Activated CD4-positive, alpha-beta T cell treated with anti-CD3 and anti-CD28 coated beads, Interleukin-10, Interleukin-2, amounts not matched to agents 100 ng/mL and 50 ng/mL, durations not matched to agents 16 hours and 8 hours (primary cell): ENCODE measurements at regions not wholly inside any gene's neighbourhood (a gene's known extent, or its start where the extent isn't known, plus 50 kb on each side); places are given as distances from the start of the nearest gene placed in this dataset.
"Not testable (repeated sequence)": the region's sequence is repeated elsewhere in the genome, so short reads cannot be mapped to it uniquely, and the experiment has no call there.

Experiments
- DNase-seq: peaks from one replicate; pipeline ENCODE4 v3.0.0-alpha.2; 2020

DNA sequence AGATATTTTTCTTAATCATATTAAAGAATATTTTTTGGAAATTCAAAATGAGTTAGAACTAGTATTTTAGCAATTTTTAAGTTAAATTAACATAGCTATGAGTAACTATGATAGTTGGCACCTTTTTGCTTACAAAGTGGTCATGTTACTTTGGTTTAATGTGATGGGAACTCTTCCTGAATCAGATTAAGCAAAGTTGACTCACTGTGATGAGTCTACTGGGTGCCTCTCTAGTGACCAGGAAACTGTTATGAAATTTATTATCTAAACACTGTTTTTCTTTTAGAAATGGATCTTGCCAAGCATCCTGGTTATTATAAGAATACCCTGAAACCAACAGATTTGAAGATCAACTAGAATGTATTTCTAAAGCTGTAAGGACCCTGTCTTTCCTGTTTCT, 985.8 kb downstream of the TRAM1L1 start:
- no peak for DNase-seq

DNA sequence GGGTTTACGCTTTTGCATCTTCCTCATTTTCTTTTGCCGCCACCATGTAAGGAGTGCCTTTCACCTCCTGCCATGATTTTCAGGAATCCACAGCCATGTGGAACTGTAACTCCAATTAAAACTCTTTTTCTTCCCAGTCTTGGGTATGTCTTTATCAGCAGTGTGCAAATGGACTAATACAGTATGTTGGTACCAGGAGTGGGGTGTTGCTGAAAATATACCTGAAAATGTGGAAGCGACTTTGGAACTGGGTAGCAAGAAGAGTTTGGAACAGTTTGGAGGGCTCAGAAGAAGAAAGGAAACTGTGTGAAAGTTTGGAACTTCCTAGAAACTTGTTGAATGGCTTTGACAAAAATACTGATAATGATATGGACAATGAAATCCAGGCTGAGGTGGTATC, 983.9 kb upstream of the NDST4 start:
- DNase-seq: not testable (repeated sequence)

DNA sequence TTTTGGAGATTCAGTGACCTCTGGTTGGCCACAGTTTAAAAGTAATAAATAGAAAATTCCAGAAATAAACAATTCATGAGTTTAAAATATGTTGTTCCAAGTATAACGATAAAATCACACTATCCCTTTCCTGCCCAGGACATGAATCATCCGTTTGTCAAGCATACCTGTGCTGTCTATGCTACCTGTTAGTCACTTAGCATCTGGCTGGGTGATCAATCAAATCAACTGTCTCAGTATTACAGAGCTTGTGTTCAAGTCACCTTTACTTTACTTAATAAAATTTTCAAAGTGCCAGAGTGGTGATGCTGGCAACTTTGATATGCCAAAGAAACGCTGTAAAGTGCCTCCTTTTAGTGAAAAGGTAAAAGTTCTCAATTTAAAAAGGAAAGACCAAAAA, 979.5 kb upstream of the NDST4 start:
- no peak for DNase-seq

DNA sequence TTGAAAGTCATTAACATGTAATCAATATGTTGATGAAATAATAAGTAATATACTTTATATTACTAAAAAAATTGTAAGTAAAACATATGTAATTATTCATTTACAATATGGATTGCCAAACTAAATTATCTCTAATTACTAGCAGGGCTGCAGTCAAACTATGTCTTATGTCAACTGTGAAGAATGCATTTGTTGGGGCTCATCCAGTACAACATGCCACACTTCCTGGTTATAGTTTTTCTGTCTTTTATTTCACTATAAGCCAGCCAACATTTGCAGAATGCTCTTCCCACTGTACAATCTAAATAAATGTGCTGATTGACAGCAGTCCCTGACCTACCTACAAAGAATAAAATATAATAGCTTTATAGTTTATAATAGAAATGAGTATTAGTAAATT, 975.4 kb upstream of the NDST4 start:
- no peak for DNase-seq

DNA sequence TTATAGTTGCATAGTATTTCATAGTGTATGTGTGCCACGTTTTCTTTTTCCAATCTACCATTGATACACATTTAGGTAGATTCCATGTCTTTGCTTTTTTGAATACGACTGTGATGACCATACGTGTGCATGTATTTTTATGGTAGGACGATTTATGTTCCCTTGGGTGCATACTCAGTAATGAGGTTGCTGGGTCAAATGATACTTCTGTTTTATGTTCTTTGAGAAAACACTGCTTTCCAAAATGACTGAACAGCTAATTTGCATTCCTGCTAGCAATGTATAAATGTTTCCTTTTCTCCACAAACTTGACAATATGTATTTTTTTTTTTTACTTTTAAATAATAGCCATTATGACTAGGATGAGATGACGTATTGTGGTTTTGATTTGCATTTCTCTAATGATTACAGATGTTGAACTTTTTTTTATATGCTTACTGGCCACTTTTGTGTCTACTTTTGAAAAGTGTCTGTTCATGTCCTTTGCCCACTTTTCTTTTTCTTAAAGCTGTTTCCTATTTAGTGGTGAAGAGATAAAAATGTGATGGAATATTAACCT, 969.5 kb upstream of the NDST4 start:
- DNase-seq: no peak

DNA sequence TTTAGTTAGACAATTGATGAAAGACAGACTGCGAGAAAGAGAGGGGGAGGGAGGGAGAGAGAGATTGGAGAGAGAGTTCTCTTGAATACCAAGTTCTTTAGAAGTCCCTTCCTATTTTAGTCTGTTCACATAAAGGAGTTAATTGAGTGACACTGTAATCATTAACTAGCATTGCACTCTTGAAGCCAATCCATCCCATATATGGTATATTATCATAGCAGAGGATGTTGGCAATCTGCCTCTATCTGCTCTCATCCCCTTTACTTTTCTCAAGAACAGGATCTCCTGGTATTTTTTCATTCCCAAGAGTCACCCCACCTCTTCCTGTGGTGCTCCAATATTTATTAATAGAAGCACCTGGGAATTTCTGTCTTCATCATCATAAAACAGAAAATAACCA, 959.6 kb upstream of the NDST4 start:
- DNase-seq: no peak

DNA sequence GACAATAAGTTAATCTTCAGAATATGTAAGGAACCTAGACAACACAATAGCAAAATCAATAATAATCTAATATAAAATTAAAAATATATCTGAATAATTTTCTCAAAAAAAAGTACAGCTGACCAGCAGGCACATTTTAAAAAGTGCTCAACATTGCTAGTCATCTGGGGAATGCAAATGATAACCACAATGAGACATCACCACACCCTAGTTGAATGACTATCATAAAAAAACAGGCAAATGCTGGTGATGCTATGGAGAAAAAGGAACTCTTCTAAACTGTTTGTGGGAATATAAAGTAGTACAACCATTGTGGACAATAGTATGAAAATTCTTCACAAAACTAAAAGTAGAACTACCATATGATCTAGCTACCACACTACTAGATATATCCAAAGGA, 956.9 kb upstream of the NDST4 start:
- DNase-seq: no peak

DNA sequence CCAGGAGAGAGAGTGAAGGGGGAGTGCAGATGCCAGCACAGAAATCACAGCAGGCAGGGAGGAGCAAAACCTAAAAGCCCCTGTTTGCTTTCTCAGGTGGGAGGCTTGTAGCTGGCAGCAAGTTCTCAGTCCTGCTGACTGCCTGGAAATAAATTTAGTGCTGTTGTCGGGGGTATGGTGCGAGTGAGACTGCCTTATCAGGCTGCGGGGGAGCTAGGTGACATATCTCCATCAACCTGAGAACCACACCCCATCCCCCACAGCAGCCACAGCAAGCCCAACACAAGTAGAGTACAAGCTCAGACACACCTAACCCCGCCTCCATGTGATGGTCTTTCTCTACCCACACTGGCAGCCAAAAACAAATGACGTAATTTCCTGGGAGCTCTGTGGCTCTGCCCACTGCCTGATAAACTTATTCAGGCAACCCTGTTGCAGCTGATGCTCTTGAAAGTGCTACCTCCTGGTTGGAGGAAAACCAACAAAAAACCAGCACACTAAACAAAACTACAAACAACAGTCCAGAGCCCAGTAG, 953.4 kb upstream of the NDST4 start:
- no peak for DNase-seq

DNA sequence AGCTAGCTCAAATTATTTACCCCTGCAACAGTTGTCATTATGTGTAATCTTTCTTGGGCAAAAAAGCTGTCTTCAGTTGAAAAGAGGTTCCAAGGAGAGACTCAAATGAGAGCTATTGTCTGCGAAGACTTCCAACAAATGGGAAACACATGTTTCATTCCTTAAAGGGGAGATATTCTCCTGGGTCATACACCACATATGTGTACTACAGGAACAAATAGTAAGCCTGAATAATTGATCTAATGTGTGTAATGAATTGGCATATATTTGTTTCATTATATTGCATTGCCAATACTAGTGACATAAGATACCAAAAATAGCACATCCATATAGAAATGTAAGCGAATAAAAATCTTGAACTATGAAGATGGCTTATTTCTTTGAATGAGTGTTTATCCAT, 950.9 kb upstream of the NDST4 start:
- no peak for DNase-seq

DNA sequence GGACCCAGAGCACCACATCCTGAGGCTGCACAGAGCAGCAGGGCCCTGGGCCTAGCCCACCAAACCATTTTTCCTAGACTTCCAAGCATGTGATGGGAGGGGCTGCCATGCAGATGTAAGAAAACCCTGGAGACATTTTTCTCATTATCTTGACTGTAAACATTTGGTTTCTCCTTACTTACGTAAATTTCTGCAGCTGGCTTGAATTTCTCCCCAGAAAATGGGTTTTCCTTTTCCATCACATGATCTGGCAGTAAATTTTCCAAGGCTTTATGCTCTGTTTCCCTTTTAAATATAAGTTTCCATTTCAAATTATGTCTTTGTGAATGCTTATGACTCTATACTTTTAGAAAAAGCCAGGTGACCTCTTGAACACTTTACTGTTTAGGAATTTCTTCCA, 945.9 kb upstream of the NDST4 start:
- no peak for DNase-seq

DNA sequence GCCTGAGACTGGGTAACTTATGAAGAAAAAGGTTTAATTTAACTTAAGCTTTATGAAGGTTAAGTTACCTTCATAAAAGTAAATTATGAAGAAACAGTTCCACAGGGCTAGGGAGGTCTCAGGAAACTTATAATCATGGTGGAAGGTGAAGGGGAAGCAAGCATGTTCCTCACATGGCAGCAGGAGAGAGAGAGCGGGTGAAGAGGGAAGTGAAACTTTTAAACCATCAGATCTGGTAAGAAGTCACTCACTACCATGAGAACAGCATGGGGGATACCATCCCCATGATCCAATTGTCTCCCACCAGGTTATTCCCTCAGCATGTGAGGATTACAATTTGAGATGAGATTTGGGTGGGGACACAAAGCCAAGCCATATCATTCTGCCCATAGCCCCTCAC, 944.7 kb upstream of the NDST4 start:
- no peak for DNase-seq

DNA sequence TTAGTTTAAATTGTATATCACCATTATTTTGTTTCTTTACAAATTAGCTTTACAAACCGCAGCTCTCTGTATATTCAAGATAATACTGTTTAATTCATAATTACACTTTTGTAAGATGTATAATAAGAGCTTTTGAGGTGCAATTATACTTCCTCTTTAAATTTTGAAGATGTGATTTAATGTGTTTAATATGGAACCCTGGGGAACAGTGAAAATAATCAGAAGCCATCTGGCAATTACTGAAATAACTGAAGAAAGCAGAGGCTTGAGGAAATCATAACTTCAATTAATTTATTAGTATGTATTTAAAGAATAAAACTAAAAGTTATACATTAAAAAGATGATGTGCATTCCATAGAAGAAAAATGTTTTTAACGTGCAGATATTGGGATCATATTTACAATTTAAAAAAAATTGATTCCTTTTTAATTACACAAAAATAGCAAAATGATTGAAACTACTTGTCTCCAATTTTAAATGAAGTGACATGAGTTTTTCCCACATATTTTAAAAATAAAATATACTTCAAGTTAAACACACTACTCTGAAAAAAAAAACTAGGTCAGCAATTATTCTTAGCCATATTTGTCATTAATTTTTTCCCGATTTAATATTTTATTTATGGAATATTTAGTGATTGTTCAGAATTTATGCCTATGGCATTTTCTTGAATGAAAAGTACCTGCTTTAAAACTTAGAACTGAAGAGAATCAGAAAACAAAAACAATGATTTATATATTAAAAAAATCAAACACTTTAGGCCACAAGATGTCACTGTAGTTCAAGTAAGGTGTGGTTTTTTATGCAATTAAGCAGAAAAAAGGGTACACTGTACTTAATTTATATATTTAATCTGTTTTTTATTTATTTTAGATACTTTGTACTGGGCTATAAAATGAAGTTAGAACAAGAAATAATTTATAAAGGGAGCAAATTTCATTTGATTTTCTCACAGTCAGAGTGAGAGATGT, 942.7 kb upstream of the NDST4 start:
- DNase-seq: no peak

DNA sequence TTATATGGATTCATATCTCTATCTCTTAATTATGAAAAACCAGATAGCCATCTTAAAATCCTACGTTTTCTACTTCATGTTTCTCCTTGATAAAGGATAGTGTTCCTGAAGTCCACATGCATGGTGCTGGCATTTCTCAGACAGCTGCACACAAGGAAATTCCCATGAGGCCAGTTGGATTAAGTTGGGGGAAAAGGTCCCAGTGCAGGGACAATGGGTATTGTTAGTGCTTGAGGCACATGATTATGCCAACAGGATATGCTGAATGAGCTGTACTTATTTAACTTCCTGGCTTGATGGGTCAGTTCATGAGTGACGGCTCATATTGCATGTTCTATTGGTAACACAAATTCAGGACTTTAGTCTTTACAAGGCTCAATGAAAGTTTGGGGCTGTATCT, 913.9 kb upstream of the NDST4 start:
- DNase-seq: no peak

DNA sequence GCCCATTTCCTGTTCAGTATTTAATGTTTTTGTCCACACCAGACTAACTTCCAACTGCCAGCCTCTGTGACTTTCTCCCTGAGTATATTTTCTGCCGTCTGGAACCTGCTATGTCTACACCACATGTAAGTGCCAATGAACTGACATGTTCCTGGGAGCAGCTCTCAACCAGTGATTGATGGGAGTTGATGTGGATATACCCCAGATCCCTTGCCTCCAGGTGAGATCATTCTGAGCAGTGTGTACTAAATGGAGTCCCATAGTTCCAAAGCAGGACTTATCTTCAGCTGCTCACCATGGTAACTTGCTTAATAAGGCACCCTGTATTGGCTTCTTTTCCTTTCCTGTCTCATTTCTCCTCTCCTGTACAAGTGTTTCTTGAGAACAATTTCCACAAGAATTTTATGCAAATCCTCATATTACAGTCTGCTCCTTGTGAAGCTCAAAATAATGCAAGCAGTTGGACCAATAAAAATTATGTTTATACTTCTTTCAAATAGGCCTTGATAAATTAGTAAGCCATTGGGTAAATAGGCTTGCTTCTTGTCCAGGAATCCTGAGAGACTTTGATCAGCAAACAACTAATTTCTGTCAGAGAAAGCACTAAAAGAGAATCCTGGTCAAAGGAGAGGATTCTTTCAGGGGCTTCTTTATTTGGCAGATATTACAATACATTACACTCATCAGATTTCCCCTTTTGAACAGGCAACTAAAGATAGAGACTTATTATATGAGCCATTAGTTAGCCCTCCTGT, 911.7 kb upstream of the NDST4 start:
- DNase-seq: no peak

DNA sequence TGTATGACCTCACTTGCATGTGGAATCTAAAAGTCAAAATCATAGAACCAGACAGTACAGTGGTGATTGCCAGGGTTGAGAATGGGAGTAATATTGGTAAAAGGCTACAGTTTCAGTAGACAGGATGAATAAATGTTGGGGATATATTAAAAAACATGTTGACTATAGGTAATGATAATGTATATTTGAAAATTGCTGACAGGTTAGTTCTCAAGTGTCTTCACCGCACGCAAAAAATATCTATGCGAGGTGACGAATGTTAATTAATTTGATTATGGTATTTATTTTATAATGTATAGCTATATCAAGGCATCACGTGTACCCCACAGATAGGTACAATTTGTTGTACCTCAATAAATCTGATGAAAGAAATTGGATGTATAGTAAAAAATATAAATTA, 909.6 kb upstream of the NDST4 start:
- DNase-seq: no peak

DNA sequence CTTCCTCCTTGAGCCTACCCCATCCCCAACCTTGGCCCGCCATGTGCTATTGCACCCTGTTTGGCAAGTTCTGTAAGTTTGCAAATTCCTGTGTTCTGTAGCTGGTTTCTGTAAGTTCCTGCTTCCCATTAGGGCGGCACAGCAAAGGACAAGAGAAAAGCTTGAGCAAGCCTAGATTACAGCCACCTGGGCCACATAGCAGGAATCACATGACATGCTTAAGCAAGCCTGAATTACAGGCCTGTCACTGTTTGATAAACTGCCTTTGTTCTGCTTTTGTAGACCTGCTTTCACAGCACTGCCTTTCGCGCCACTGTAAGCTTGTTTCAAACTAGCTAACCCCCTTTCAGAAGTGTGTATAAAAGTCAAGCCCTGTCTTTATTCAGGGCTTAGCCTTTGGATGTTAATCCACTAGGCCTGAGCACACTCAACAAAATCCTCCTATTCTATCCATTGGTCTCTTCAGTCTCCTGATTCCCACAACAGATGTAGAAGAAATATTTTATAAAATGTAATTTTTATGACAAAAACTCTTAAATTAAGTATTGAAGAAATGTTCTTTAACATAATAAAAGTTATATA, 906.8 kb upstream of the NDST4 start:
- no peak for DNase-seq

DNA sequence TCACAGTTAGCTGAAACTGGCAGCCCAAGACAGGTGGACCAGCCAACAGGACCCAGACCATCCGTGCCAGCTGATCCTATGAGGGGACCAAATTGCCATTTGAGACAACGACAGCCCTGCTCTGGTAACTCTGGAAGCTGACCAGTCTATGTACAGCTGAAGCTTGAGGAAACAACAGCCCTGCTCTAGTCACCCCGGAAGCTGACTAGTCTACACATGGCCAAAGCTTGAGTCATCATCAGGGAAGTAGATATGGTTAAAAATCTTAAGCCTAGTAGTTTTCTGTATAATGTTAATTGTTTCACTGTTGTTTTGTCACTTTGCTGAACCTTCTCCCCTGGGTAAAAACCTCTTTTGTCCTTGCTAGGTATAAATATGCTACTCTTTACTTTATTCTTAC, 905.4 kb upstream of the NDST4 start:
- DNase-seq: no peak

DNA sequence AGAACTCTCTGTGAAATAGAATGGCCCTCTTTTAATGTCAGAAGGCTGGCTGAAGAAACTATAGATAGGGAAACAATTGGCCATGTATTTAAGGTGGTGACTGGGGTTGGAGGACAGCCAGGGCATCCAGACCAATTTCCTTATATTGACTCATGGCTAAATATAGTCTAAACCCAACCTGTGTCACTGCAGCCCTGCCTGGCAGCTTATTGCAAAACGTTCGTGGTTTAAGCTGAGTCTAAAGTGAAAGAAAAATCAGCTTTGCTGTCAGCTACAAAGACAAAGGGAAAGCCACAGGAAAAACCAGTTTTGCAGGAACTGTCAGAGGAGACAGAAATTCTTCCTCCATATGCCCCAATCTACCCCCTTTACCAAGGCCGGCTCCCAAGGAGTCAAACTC, 902.8 kb upstream of the NDST4 start:
- DNase-seq: no peak

DNA sequence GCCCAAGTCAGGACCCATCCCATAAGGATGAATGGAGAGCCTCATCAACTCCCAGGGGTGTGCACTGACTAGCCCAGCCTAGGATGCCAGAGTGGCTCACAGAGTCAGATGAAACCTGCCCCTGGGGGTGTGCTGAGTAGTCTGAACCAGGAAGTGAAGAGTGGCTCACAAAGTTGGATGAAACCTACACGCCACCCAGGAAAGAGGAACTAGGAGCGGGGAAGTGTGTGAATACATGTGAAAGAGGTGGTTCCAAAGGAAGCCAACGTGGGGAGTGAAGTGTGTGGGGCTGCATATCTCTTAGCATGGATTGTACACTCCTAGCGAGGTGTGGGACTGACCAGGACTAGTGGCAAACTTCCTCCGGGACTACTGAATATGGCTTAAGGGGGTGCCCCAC, 902.1 kb upstream of the NDST4 start:
- no peak for DNase-seq

DNA sequence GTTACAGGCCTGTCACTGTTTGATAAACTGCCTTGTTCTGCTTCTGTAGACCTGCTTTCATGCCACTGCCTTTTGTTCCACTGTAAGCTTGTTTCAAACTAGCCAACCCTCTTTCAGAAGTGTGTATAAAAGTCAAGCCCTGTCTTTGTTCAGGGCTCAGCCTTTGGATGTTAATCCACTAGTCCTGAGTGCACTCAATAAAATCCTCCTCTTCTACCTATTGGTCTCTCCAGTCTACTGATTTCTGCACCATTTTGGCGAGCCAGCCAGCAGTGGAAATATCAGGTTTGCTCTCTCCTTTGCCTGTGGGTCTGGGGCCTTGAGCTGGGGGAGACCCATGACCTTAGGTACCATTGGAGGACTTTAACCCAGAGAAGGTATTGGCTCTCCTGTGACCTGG, 901.6 kb upstream of the NDST4 start:
- DNase-seq: no peak

DNA sequence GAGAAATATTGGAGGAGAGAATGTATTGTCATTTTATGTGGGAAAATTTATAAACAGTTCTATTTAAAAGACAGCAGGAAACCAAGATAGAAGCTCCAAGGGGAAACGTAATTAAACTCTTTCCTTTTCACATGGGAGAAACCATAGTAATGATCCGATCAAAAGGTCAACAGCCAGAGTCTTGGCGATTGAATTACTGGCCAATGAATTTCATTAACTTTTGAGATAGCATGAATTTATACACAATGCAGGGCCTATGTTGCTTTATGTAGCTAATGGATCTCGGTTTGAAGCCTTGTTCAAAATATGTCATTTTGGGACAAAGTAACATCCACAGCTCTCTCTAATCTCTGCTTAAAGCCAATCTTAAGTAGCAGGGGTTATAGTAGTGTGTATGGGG, 897.5 kb upstream of the NDST4 start:
- DNase-seq: no peak

DNA sequence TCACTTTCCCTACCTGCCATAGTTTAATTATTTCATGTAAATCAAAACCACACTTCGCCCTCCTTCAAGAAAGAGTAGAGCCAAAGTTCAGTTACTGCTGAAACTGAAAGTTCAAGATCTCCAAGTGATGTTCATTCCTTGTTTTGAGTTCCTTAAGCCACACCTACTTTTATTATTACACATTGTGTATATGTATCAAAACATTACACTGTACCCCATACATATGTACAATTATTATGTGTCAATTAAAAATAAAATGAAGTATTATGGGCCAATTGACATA, 892.3 kb upstream of the NDST4 start:
- DNase-seq: no peak

DNA sequence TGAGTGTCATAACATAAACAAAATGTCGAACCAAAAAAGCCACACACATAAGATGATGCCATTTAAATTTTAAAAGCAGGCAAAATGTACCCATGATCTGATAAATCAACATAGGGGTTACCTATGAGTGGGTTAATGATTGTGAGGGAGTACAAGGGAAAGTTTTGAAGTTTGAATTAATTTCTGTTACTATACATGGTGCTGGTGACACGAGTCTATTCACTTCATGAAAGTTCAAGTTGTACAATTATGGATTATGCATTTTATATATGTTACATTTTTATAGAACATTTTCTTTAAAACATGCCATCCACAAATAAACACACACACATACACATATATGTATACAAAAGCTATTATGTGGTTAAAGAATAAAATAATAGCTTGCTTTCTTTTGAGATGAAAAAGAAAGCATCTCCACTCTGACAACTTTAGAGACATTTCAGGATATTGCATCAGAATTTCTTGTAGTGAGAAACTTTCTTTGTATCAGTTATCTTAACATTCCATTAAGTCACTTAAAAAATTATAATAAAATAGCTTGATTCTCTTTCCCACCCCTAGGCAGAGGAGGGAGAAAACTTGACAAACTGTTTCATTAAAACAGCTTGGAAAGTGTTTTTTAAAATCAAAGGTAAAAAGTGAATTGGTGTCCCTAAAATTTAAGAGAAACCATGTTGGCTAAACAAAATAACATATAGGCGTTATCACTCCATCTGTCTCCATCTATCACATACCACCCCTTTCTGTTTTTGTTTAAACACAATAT, 891.8 kb upstream of the NDST4 start:
- no peak for DNase-seq
